IgD-negative memory B cell (primary cell): ENCODE measurements at regions not wholly inside any gene's neighbourhood (a gene's known extent, or its start where the extent isn't known, plus 50 kb on each side); places are given as distances from the start of the nearest gene placed in this dataset.

Experiments
- H3K27ac Mint-ChIP-seq, 3 donors: one replicate each; pipeline ENCODE4 v1.8.0; 2020 to 2022; ENCODE audit warnings: mild to moderate bottlenecking in 3 of 3, mixed read lengths in 3 of 3, moderate library complexity in 1 of 3
- H3K27me3 Mint-ChIP-seq: one replicate; pipeline ENCODE4 v1.8.0; 2021; ENCODE audit warnings: mixed read lengths
- H3K36me3 Mint-ChIP-seq: one replicate; pipeline ENCODE4 v1.8.0; 2020; ENCODE audit warnings: mild to moderate bottlenecking, mixed read lengths
- H3K4me1 Mint-ChIP-seq, 3 donors: one replicate each; pipeline ENCODE4 v1.8.0; 2020 to 2022; ENCODE audit warnings: mixed read lengths in 3 of 3, mild to moderate bottlenecking in 1 of 3
- H3K4me3 Mint-ChIP-seq, 4 donors: one replicate each; pipeline ENCODE4 v1.8.0; 2020 to 2022; ENCODE audit warnings: mild to moderate bottlenecking in 4 of 4, mixed read lengths in 4 of 4, moderate library complexity in 3 of 4
- H3K9me3 Mint-ChIP-seq, 3 donors: one replicate each; pipeline ENCODE4 v1.8.0; 2020 to 2021; ENCODE audit warnings: mixed read lengths in 3 of 3, mild to moderate bottlenecking in 1 of 3

DNA sequence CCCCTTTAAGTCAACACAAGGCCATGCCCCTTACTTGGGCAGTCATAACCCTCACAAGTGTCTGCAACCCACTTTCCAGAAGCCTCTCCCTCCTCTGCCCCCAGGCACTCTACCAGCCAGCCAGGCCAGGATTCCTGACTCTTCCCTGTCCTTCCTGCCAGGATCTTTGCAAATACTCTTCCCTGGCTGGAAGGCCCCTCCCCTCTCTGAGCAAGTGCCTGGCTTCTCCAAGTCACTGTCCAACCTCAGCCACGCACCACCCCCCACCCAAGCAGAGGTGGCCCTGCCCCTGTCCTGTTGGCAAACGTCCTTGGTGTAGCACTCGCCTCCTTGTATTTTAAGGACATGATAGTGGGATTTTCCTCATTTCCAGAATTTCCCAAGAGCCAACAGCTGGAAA, 54.7 kb upstream of the USP3 start:
- Mint-ChIP-seq H3K36me3 (no peaks in the 10 kb centered on the region), H3K27ac (no peak overlapping the region), H3K4me3 (no peak overlapping the region), H3K27me3 (peaks cover 3% of the 10 kb centered on the region), H3K4me1 (peaks cover 0 to 3% (median 3%) of the 10 kb centered on the region in 3 donors), H3K9me3 (no peaks in the 10 kb centered on the region)

DNA sequence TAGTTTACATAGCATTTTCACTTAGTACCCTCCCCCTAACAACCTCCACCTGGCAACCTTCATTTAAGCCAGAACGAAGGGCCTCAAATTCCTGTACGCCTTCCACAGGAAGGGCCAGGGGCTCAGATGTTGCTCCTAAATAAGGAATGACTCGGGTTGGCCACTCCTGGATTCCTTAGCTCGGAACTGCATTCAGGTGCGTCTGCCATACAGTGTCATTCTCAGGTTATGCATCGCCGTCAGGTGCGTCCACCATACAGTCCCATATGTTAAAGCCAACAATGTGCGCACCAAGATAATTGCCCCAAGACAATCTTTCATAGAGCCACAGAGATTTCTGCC, 53.5 kb upstream of the USP3 start:
- H3K27ac Mint-ChIP-seq, result no peak overlapping the region
- peaks cover 0 to 6% (median 3%) of the 10 kb centered on the region in 3 donors for H3K4me1 Mint-ChIP-seq
- H3K4me3 Mint-ChIP-seq, result no peak overlapping the region
- H3K9me3 Mint-ChIP-seq, result no peaks in the 10 kb centered on the region
- no peaks in the 10 kb centered on the region for H3K36me3 Mint-ChIP-seq
- peaks cover 3% of the 10 kb centered on the region for H3K27me3 Mint-ChIP-seq

DNA sequence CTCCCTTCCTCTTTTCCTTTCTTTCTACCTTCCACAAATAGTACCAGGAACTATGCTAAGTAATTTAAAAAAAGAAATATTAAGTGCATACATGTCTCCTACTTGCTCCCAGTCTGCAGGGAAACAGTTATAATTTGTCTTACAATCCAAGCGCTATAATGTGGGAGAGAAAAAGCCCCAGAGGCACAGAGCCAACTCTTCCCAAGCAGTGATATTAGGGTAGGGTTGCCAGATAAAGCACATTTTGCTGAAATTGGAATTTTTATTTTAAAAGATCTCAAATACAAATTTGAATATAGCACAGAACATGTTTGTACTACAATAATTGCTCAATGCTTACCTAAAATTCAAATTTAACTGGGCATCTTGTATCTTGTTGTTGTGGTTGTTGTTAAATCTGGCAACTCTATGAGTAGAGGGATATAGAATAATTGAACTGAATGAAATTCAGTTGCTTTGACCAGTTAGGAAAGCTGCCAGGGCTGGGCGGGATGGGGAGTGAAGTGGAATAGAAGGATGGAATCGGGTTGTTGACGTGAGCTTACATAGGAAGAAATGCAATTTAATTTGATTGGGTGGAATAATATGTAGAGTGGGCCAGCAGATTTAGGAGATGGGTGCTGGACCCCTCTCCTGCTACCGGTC, 52.6 kb upstream of the USP3 start:
- peaks cover 0 to 9% (median 3%) of the 10 kb centered on the region in 3 donors for H3K4me1 Mint-ChIP-seq
- H3K4me3 Mint-ChIP-seq, result no peak overlapping the region
- H3K27me3 Mint-ChIP-seq, result peaks cover 3% of the 10 kb centered on the region
- H3K9me3 Mint-ChIP-seq, result no peaks in the 10 kb centered on the region
- H3K36me3 Mint-ChIP-seq, result no peaks in the 10 kb centered on the region
- no peak overlapping the region for H3K27ac Mint-ChIP-seq

DNA sequence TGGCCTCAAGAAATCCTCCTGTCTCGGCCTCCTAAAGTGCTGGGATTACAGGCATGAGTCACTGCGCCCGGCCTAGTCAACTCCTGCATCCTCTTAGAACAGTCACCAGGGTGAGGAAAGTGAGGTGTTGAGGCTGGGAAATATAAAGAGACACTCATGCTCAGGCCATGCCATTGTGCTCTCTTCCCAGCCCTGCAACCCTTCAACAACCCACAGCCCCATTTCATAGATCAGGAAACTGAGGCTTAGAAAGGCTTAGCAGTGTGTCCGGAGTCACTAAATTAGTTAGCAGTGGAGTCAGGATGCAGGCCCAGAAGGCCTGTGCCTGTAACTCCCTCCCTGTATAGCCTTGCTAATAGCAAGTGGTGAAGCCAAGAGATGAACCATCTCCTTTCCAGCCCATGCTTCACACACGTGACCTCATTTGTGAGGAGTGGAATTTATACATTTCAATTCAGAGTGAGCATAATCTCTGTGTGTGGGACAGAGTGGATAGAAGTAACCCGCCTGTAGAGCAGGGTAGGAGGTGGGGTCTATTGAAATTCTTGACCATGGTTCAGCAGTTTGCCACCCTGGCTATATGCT, 51.7 kb upstream of the USP3 start:
- H3K36me3 Mint-ChIP-seq, result no peaks in the 10 kb centered on the region
- no peaks in the 10 kb centered on the region for H3K9me3 Mint-ChIP-seq
- peaks cover 3% of the 10 kb centered on the region for H3K27me3 Mint-ChIP-seq
- H3K27ac Mint-ChIP-seq, result peak overlapping the region in 1 of 3 donors; percentile 50
- peaks cover 0 to 9% (median 3%) of the 10 kb centered on the region in 3 donors for H3K4me1 Mint-ChIP-seq
- H3K4me3 Mint-ChIP-seq, result no peak overlapping the region

DNA sequence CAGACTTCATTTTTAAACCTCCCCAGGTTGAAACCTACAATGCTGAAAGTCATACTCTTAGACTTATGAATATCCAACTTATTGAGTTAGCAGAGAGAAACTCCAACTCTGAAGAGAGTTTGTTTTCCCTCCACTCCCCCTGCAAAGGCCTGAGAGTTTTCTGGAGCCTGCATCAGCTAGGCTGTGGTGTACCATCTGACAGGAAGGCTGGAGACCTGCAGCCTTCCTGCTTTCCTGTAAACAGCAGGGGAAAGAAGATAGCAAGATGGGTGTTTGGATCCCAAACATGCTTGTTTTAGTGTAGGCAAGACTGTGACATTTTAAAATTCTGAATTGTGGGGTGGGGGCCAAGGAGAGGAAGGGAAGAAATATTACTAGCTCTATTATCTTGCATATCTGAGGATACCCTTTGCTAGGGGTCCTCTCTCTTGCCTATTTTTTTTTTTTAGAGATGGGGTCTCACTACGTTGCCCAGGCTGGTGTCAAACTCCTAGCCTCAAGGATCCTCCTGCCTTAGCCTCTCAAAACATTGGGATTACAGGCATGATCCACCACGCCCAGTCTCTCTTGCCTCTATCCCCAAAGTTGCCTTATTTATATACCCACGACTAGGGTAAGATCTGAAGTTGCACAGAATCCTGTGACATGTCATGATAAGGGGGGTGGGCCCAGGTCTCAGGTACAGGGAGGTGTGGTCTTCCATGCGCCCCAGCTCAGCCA, 51.0 kb upstream of the USP3 start:
- peaks cover 0 to 7% (median 1%) of the 10 kb centered on the region in 3 donors for H3K4me1 Mint-ChIP-seq
- peaks cover 3% of the 10 kb centered on the region for H3K27me3 Mint-ChIP-seq
- H3K9me3 Mint-ChIP-seq, result no peaks in the 10 kb centered on the region
- H3K4me3 Mint-ChIP-seq, result no peak overlapping the region
- no peaks in the 10 kb centered on the region for H3K36me3 Mint-ChIP-seq
- H3K27ac Mint-ChIP-seq, result no peak overlapping the region

DNA sequence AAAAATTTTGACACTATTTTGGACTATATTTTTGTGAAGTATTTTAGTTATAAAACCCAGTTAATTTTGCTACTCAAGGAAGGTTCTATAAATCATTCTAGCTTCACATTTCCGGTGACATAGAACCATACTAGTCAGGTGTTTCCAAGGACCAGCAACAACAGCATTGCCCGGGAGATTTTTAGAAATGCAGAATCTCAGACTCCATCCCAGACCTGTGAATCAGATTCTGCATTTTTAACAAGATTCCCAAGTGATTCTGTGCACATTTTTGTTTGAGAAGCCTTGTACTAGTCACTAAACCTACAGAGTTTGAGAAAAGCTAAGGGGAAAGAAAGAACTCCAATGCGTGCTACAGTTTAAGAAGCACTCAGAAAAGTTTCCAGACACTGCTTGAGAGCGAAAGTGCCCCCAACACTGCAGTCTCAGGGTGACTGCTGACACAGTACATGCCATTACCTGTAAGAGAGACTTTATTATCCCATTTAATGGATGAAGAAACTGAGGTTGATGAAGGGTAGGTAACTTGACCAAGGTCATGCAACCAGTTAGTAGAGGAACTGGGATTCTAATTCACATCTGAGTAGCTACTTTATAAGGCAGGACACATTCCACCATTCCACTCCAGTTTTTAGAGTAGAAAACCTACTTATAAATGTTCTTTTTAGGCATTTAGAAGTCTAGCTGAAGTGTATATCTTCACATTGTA, 49.7 kb upstream of the USP3 start:
- Mint-ChIP-seq H3K9me3 (no peaks in the 10 kb centered on the region), H3K27ac (no peak overlapping the region), H3K27me3 (peaks cover 2% of the 10 kb centered on the region), H3K4me3 (no peak overlapping the region), H3K36me3 (no peaks in the 10 kb centered on the region), H3K4me1 (peaks cover 0 to 6% (median 0%) of the 10 kb centered on the region in 3 donors)
